Bronchial epithelial cell (primary cell): ENCODE measurements at regions not wholly inside any gene's neighbourhood (a gene's known extent, or its start where the extent isn't known, plus 50 kb on each side); places are given as distances from the start of the nearest gene placed in this dataset.

Experiments used
- DNase-seq: peaks from one replicate; pipeline ENCODE4 v3.0.0-alpha.2; 2010; ENCODE audit warnings: low read depth
- FAIRE-seq: peaks from 2 replicates; lab custom pipeline; 2011; peaks lifted over from hg19 to GRCh38; lab: Jason Lieb, UNC
- H3K27me3 ChIP-seq: 2 replicates; pipeline ENCODE4 v1.5.1; 2011; ENCODE audit warnings: low read length; ENCODE audit not compliant: control insufficient read depth, insufficient read depth
- H3K36me3 ChIP-seq: 2 replicates; pipeline ENCODE4 v1.5.1; 2011; ENCODE audit warnings: low read length; ENCODE audit not compliant: control insufficient read depth, insufficient read depth
- H3K4me3 ChIP-seq: 2 replicates; pipeline ENCODE4 v1.5.1; 2011; ENCODE audit warnings: mild to moderate bottlenecking, low read depth, low read length, control low read depth
- CTCF ChIP-seq: IDR thresholded peaks from 2 replicates; pipeline ENCODE4 v1.5.1; 2011; ENCODE audit warnings: mild to moderate bottlenecking, moderate library complexity, low read length, control low read depth, inconsistent platforms; ENCODE audit not compliant: insufficient read depth, severe bottlenecking

GRCh38 chr2:9748577-9748976, 94.7 kb upstream of the TAF1B start:
- no peak overlapping the region for H3K4me3 ChIP-seq
- no peaks in the 10 kb centered on the region for H3K36me3 ChIP-seq
- DNase-seq = peak; percentile 85
- no peaks in the 10 kb centered on the region for H3K27me3 ChIP-seq
- FAIRE-seq = no peak
- no peak for TF ChIP-seq CTCF

GRCh38 chr2:9749546-9750223, 93.6 kb upstream of the TAF1B start:
- TF ChIP-seq CTCF = no peak
- FAIRE-seq = no peak
- no peaks in the 10 kb centered on the region for H3K36me3 ChIP-seq

GRCh38 chr2:9750224-9751215, 92.8 kb upstream of the TAF1B start:
- H3K27me3 ChIP-seq = no peaks in the 10 kb centered on the region
- H3K36me3 ChIP-seq = no peaks in the 10 kb centered on the region
- H3K4me3 ChIP-seq = no peak overlapping the region
- no peak for DNase-seq
- TF ChIP-seq CTCF = no peak
- peak; percentile 83 for FAIRE-seq

More at GRCh38 chr2:9749546-9750223, 93.6 kb upstream of the TAF1B start:
- no peak for DNase-seq
- no peak overlapping the region for H3K4me3 ChIP-seq
- H3K27me3 ChIP-seq = no peaks in the 10 kb centered on the region

- no peak overlapping the region for H3K4me3 ChIP-seq
- no peak for FAIRE-seq
- H3K36me3 ChIP-seq = no peaks in the 10 kb centered on the region
- H3K27me3 ChIP-seq = no peaks in the 10 kb centered on the region
- TF ChIP-seq CTCF = no peak
- no peak for DNase-seq
Measured at GRCh38 chr2:9751831-9752230, 91.4 kb upstream of the TAF1B start.

GRCh38 chr2:9752441-9753275, 90.6 kb upstream of the TAF1B start:
- Histone ChIP-seq H3K4me3 (peak overlapping the region; percentile 40), H3K27me3 (no peaks in the 10 kb centered on the region), H3K36me3 (no peaks in the 10 kb centered on the region)
- peak; percentile 96 for DNase-seq
- no peak for TF ChIP-seq CTCF
- no peak for FAIRE-seq
